Stimulated activated CD4-positive, alpha-beta T cell treated with anti-CD3 and anti-CD28 coated beads, Interleukin-1b, Interleukin-23, amount 100 ng/mL, for 24 hours (primary cell): ENCODE measurements at regions not wholly inside any gene's neighbourhood (a gene's known extent, or its start where the extent isn't known, plus 50 kb on each side); places are given as distances from the start of the nearest gene placed in this dataset.
"Not testable (repeated sequence)": the region's sequence is repeated elsewhere in the genome, so short reads cannot be mapped to it uniquely, and the experiment has no call there.

Experiments
- DNase-seq, 4 experiments: peaks; one replicate each; pipeline ENCODE4 v3.0.0-alpha.2; 2020; ENCODE audit warnings: low read depth in 4 of 4, low spot score in 1 of 4

- DNase-seq = no peak
These were observed 465.4 kb upstream of the PBX1 start for GRCh38 chr1:164093543-164093942.

- DNase-seq = no peak
These were observed 457.2 kb upstream of the PBX1 start for GRCh38 chr1:164101802-164102201.

- no peak for DNase-seq
These were observed 427.0 kb upstream of the PBX1 start for GRCh38 chr1:164131949-164132348.

- no peak for DNase-seq
These were observed 421.6 kb upstream of the PBX1 start for GRCh38 chr1:164137273-164137925.

GRCh38 chr1:164141797-164142196, 417.2 kb upstream of the PBX1 start:
- DNase-seq = no peak

- DNase-seq = no peak
These were observed 404.4 kb upstream of the PBX1 start for GRCh38 chr1:164154622-164155021.

- no peak for DNase-seq
These were observed 403.6 kb upstream of the PBX1 start for GRCh38 chr1:164155347-164155746.

GRCh38 chr1:164163289-164163849, 395.6 kb upstream of the PBX1 start:
- no peak for DNase-seq

GRCh38 chr1:164165466-164165865, 393.5 kb upstream of the PBX1 start:
- DNase-seq = no peak

GRCh38 chr1:164166454-164166853, 392.5 kb upstream of the PBX1 start:
- not testable (repeated sequence) for DNase-seq

GRCh38 chr1:164177118-164177517, 381.9 kb upstream of the PBX1 start:
- DNase-seq = no peak

- DNase-seq = no peak
These were observed 378.2 kb upstream of the PBX1 start for GRCh38 chr1:164180824-164181223.

GRCh38 chr1:164183854-164184635, 374.9 kb upstream of the PBX1 start:
- no peak for DNase-seq

- no peak for DNase-seq
These were observed 372.1 kb upstream of the PBX1 start for GRCh38 chr1:164186881-164187280.

- no peak for DNase-seq
These were observed 370.5 kb upstream of the PBX1 start for GRCh38 chr1:164188497-164188896.

GRCh38 chr1:164191191-164191590, 367.8 kb upstream of the PBX1 start:
- no peak for DNase-seq

- no peak for DNase-seq
These were observed 348.7 kb upstream of the PBX1 start for GRCh38 chr1:164210211-164210739.

- no peak for DNase-seq
These were observed 335.6 kb upstream of the PBX1 start for GRCh38 chr1:164223378-164223777.

- no peak for DNase-seq
These were observed 334.0 kb upstream of the PBX1 start for GRCh38 chr1:164225011-164225410.

GRCh38 chr1:164226977-164227376, 332.0 kb upstream of the PBX1 start:
- DNase-seq = no peak

GRCh38 chr1:164228928-164229327, 330.1 kb upstream of the PBX1 start:
- no peak for DNase-seq

GRCh38 chr1:164233149-164233548, 325.8 kb upstream of the PBX1 start:
- DNase-seq = no peak
